IMR-90 (cell line): ENCODE measurements at regions not wholly inside any gene's neighbourhood (a gene's known extent, or its start where the extent isn't known, plus 50 kb on each side); places are given as distances from the start of the nearest gene placed in this dataset.

Experiments
- ATAC-seq: fragments of 200-7000 bp; cut with Tn5 transposase; 2 replicates; pipeline ENCODE4 v1.9.1; 2020; ENCODE audit warnings: low read depth, mild to moderate bottlenecking, moderate library complexity
- BruUV-seq: library from RNA; stranded (reverse); fragments of 400-500 nt; replicated peaks from 2 replicates; lab custom pipeline; 2021; lab: Mats Ljungman, UMichigan
- CTCF ChIA-PET: fragments of 300-600 bp; formaldehyde crosslinking; extraction: SDS; loops from one replicate; lab custom pipeline; 2021; ENCODE audit warnings: antibody characterized with exemption; lab: Yijun Ruan, JAX
- POLR2A ChIA-PET: fragments of 300-600 bp; sonication (Branson Sonifier 250); formaldehyde crosslinking; loops from one replicate; lab custom pipeline; 2022; ENCODE audit warnings: antibody characterized with exemption; ENCODE audit not compliant: unreplicated experiment; lab: Charles Lee
- DNase-seq: peaks from one replicate; pipeline ENCODE4 v3.0.0; 2013
- H2AFZ ChIP-seq: replicated peaks from 2 replicates; pipeline ENCODE3; 2013; ENCODE audit warnings: low read length, mild to moderate bottlenecking; ENCODE audit not compliant: poor library complexity
- H2AK5ac ChIP-seq: 2 replicates; pipeline ENCODE4 v1.6.1; 2013; ENCODE audit warnings: low read depth, low read length, inconsistent platforms
- H2AK9ac ChIP-seq: replicated peaks from 2 replicates; pipeline ENCODE3; 2013; ENCODE audit warnings: mild to moderate bottlenecking, low read depth, low read length, moderate library complexity; ENCODE audit not compliant: poor library complexity
- H2BK120ac ChIP-seq: 2 replicates; pipeline ENCODE4 v1.6.1; 2013; ENCODE audit warnings: low read depth, low read length, inconsistent platforms
- H2BK15ac ChIP-seq: 3 replicates; pipeline ENCODE4 v1.6.1; 2013; ENCODE audit warnings: low read depth, low read length, inconsistent platforms
- H2BK20ac ChIP-seq: 2 replicates; pipeline ENCODE4 v1.6.1; 2013; ENCODE audit warnings: low read depth, mild to moderate bottlenecking, inconsistent platforms, low read length, moderate library complexity
- H2BK5ac ChIP-seq: 2 replicates; pipeline ENCODE4 v1.6.1; 2013; ENCODE audit warnings: mild to moderate bottlenecking, low read depth, low read length, inconsistent platforms; ENCODE audit not compliant: poor library complexity, severe bottlenecking
- H3K14ac ChIP-seq: replicated peaks from 2 replicates; pipeline ENCODE4 v1.6.1; 2013; ENCODE audit warnings: low read depth, low read length, inconsistent platforms
- H3K18ac ChIP-seq: 2 replicates; pipeline ENCODE4 v1.6.1; 2013; ENCODE audit warnings: low read depth, low read length, control low read depth
- H3K23ac ChIP-seq: 2 replicates; pipeline ENCODE4 v1.6.1; 2013; ENCODE audit warnings: low read depth, low read length, inconsistent platforms
- H3K27ac ChIP-seq: 2 replicates; pipeline ENCODE4 v1.5.1; 2013; ENCODE audit warnings: mild to moderate bottlenecking, control low read depth, low read length; ENCODE audit not compliant: insufficient read depth
- H3K27me3 ChIP-seq: 2 replicates; pipeline ENCODE4 v1.6.1; 2013; ENCODE audit warnings: low read length; ENCODE audit not compliant: control insufficient read depth, insufficient read depth
- H3K36me3 ChIP-seq: 2 replicates; pipeline ENCODE4 v1.6.1; 2013; ENCODE audit warnings: low read length, mixed read lengths; ENCODE audit not compliant: control insufficient read depth, insufficient read depth
- H3K4ac ChIP-seq: 2 replicates; pipeline ENCODE4 v1.6.1; 2013; ENCODE audit warnings: low read depth, low read length, inconsistent platforms
- H3K4me1 ChIP-seq: 2 replicates; pipeline ENCODE4 v1.6.1; 2013; ENCODE audit warnings: low read length, mixed read lengths; ENCODE audit not compliant: control insufficient read depth, insufficient read depth
- H3K4me2 ChIP-seq: 2 replicates; pipeline ENCODE4 v1.6.1; 2013; ENCODE audit warnings: low read depth, mild to moderate bottlenecking, control low read depth, low read length, moderate library complexity
- H3K4me3 ChIP-seq: 2 replicates; pipeline ENCODE4 v1.5.1; 2013; ENCODE audit warnings: low read depth, mild to moderate bottlenecking, control low read depth, low read length, moderate library complexity; ENCODE audit not compliant: insufficient read depth
- H3K56ac ChIP-seq: 2 replicates; pipeline ENCODE4 v1.6.1; 2013; ENCODE audit warnings: low read length, inconsistent platforms; ENCODE audit not compliant: insufficient read depth; ENCODE audit errors: extremely low read depth
- H3K79me1 ChIP-seq, 2 experiments: 2 replicates each; pipeline ENCODE4 v1.6.1; 2013; ENCODE audit warnings: low read length in 2 of 2, inconsistent platforms in 1 of 2, low read depth in 1 of 2
- H3K9ac ChIP-seq: 2 replicates; pipeline ENCODE4 v1.6.1; 2013; ENCODE audit warnings: low read depth, low read length, control low read depth
- H3K9me1 ChIP-seq: 2 replicates; pipeline ENCODE4 v1.6.1; 2013; ENCODE audit warnings: low read length, inconsistent platforms; ENCODE audit not compliant: insufficient read depth
- H3K9me3 ChIP-seq: 2 replicates; pipeline ENCODE4 v1.6.1; 2013; ENCODE audit warnings: low read length; ENCODE audit not compliant: control insufficient read depth, insufficient read depth
- H4K20me1 ChIP-seq: 2 replicates; pipeline ENCODE4 v1.6.1; 2013; ENCODE audit warnings: low read length, inconsistent platforms; ENCODE audit not compliant: insufficient read depth
- H4K5ac ChIP-seq: 2 replicates; pipeline ENCODE4 v1.6.1; 2013; ENCODE audit warnings: mild to moderate bottlenecking, low read depth, low read length, control low read depth
- H4K8ac ChIP-seq, 2 experiments: 2 replicates each; pipeline ENCODE4 v1.6.1; 2013; ENCODE audit warnings: low read depth in 2 of 2, low read length in 2 of 2, control low read depth in 1 of 2, inconsistent platforms in 1 of 2
- H4K91ac ChIP-seq: 2 replicates; pipeline ENCODE4 v1.6.1; 2013; ENCODE audit warnings: low read depth, low read length, inconsistent platforms; ENCODE audit not compliant: insufficient read depth
- SMC3 ChIP-seq: fragments of 150-350 bp; IDR thresholded peaks from 2 replicates; pipeline ENCODE4 v1.6.1; 2016; ENCODE audit warnings: low read depth, mild to moderate bottlenecking, antibody characterized with exemption, low read length, moderate library complexity
- WGBS, 2 experiments: methylation state at CpG; one replicate each; pipeline versions ENCODE4 v1.1.5 to v1.1.7; 2013; ENCODE audit warnings: missing lambda C conversion rate in 2 of 2; ENCODE audit not compliant: insufficient read length in 1 of 2; ENCODE audit errors: extremely low coverage in 2 of 2; 5-methylcytosine and 5-hydroxymethylcytosine counted together
- dilution Hi-C: fragments of 300-500 bp; cut with HindIII; formaldehyde crosslinking; loops from one replicate; pipeline ENCODE4 v1.14.3; 2018; ENCODE audit warnings: low sequenced_read_pairs; ENCODE audit not compliant: unreplicated experiment
- in situ Hi-C: fragments of 300-500 bp; cut with MboI; formaldehyde crosslinking; loops from 3 replicates; pipeline ENCODE4 v1.14.3; 2019; ENCODE audit warnings: low sequenced_read_pairs, inconsistent platforms, mixed read lengths
- intact Hi-C: fragments of 100-400 bp; cut with micrococcal nuclease; formaldehyde crosslinking; loops from 2 replicates; pipeline ENCODE4 v1.10.0; 2022

GRCh38 chr2:239871481-239872435, 153.4 kb downstream of the NDUFA10 start:
- WGBS, 2 experiments = 40% methylated on average over 4 of the region's 15 CpGs; no CpG with 5 or more reads in 1 of the 2 experiments
- ChIA-PET CTCF (no interaction called here), POLR2A (no interaction called here)
- Histone ChIP-seq H4K91ac (no peak overlapping the region), H4K20me1 (no peaks in the 10 kb centered on the region), H3K4me3 (no peak overlapping the region), H3K4me1 (no peaks in the 10 kb centered on the region), H3K56ac (no peak overlapping the region), H3K79me1 (no peaks in the 10 kb centered on the region), H2BK20ac (no peak overlapping the region), H3K9me1 (no peaks in the 10 kb centered on the region), H3K14ac (no peak overlapping the region), H2BK120ac (no peak overlapping the region), H2AK5ac (no peak overlapping the region), H4K5ac (no peak overlapping the region), H3K4ac (no peak overlapping the region), H3K4me2 (no peak overlapping the region), H3K27me3 (no peaks in the 10 kb centered on the region), H3K18ac (no peak overlapping the region), H3K23ac (no peak overlapping the region), H3K9me3 (peaks cover 29% of the 10 kb centered on the region), H3K27ac (no peak overlapping the region), H2BK5ac (no peak overlapping the region), H3K9ac (no peak overlapping the region), H2AK9ac (no peak overlapping the region), H2BK15ac (no peak overlapping the region), H3K36me3 (no peaks in the 10 kb centered on the region), H4K8ac (no peak overlapping the region), H2AFZ (no peak overlapping the region)
- in situ Hi-C loops (no loop called here), dilution Hi-C loops (no loop called here), intact Hi-C loops (no loop called here)
- TF ChIP-seq SMC3 = no peak
- no peak for ATAC-seq
- DNase-seq = no peak
- no TSS peak for BruUV-seq
